ENCODE measurements at regions not wholly inside any gene's neighbourhood (a gene's known extent, or its start where the extent isn't known, plus 50 kb on each side); places are given as distances from the start of the nearest gene placed in this dataset.

- DNase-seq (ENCODE audit: extremely low spot score), result no peak
- CTCF ChIA-PET, result no interaction called here
- POLR2A ChIA-PET, result no interaction called here
- TF ChIP-seq HDGF (IDR thresholded peaks at IDR 0.05; ENCODE audit: borderline replicate concordance) (no peak), FOXM1 (IDR thresholded peaks at IDR 0.05; ENCODE audit: borderline replicate concordance) (no peak), ARNT (IDR thresholded peaks at IDR 0.05) (no peak), L3MBTL2 (conservative IDR thresholded peaks at IDR 0.05) (no peak), FOXK2 (IDR thresholded peaks at IDR 0.05) (no peak), SP1 (IDR thresholded peaks at IDR 0.05) (no peak), NFRKB (IDR thresholded peaks at IDR 0.05) (no peak), ELF4 (IDR thresholded peaks at IDR 0.05) (no peak), PKNOX1 (IDR thresholded peaks at IDR 0.05) (no peak), BHLHE40 (IDR thresholded peaks at IDR 0.05; ENCODE audit: borderline replicate concordance) (no peak), LEF1 (IDR thresholded peaks at IDR 0.05; ENCODE audit: borderline replicate concordance) (no peak), FOXA1 (IDR thresholded peaks at IDR 0.05) (no peak)
Observed at GRCh38 chr14:82190742-82191141, 657.1 kb upstream of the SEL1L start.

GRCh38 chr14:82192387-82192786 lies 658.7 kb upstream of the SEL1L start:
- no peak for DNase-seq (ENCODE audit: extremely low spot score)
- TF ChIP-seq SP1 (IDR thresholded peaks at IDR 0.05) (no peak), HDGF (IDR thresholded peaks at IDR 0.05; ENCODE audit: borderline replicate concordance) (no peak), L3MBTL2 (conservative IDR thresholded peaks at IDR 0.05) (no peak), ZNF384 (IDR thresholded peaks at IDR 0.05) (no peak), ARNT (IDR thresholded peaks at IDR 0.05) (no peak), PKNOX1 (IDR thresholded peaks at IDR 0.05) (no peak), TARDBP (IDR thresholded peaks at IDR 0.05) (no peak), FOXM1 (IDR thresholded peaks at IDR 0.05; ENCODE audit: borderline replicate concordance) (no peak), FOXK2 (IDR thresholded peaks at IDR 0.05) (no peak), SUZ12 (IDR thresholded peaks at IDR 0.05) (no peak), BHLHE40 (IDR thresholded peaks at IDR 0.05; ENCODE audit: borderline replicate concordance) (no peak), LEF1 (IDR thresholded peaks at IDR 0.05; ENCODE audit: borderline replicate concordance) (no peak), ELF4 (IDR thresholded peaks at IDR 0.05) (no peak), FOXA1 (IDR thresholded peaks at IDR 0.05) (no peak)

GRCh38 chr14:82223276-82223675 lies 689.6 kb upstream of the SEL1L start:
- no peak for DNase-seq (ENCODE audit: extremely low spot score)
- ChIA-PET CTCF (no interaction called here), POLR2A (no interaction called here)
- no peak for TF ChIP-seq L3MBTL2 (conservative IDR thresholded peaks at IDR 0.05)
- TF ChIP-seq SUZ12 (IDR thresholded peaks at IDR 0.05), result no peak

More at GRCh38 chr14:82192387-82192786, 658.7 kb upstream of the SEL1L start:
- POLR2A ChIA-PET, result no interaction called here
- CTCF ChIA-PET, result no interaction called here

- no peak for TF ChIP-seq BHLHE40 (IDR thresholded peaks at IDR 0.05; ENCODE audit: borderline replicate concordance)
- TF ChIP-seq ARNT (IDR thresholded peaks at IDR 0.05), result no peak
- no peak for TF ChIP-seq CTBP1 (IDR thresholded peaks at IDR 0.05; ENCODE audit: borderline replicate concordance)
- TF ChIP-seq LEF1 (IDR thresholded peaks at IDR 0.05; ENCODE audit: borderline replicate concordance), result no peak
- no peak for TF ChIP-seq FOXK2 (IDR thresholded peaks at IDR 0.05)
- TF ChIP-seq FOXM1 (IDR thresholded peaks at IDR 0.05; ENCODE audit: borderline replicate concordance), result no peak
- no peak for TF ChIP-seq ELF4 (IDR thresholded peaks at IDR 0.05)
- no peak for TF ChIP-seq NFRKB (IDR thresholded peaks at IDR 0.05)
- TF ChIP-seq ZNF384 (IDR thresholded peaks at IDR 0.05), result no peak
- TF ChIP-seq PKNOX1 (IDR thresholded peaks at IDR 0.05), result no peak
- TF ChIP-seq HDGF (IDR thresholded peaks at IDR 0.05; ENCODE audit: borderline replicate concordance), result no peak
- TF ChIP-seq L3MBTL2 (conservative IDR thresholded peaks at IDR 0.05), result no peak
- TF ChIP-seq FOXA1 (IDR thresholded peaks at IDR 0.05), result no peak
- TF ChIP-seq SP1 (IDR thresholded peaks at IDR 0.05), result no peak
- no peak for TF ChIP-seq TARDBP (IDR thresholded peaks at IDR 0.05)
- ChIA-PET CTCF (no interaction called here), POLR2A (no interaction called here)
- no peak for DNase-seq (ENCODE audit: extremely low spot score)
Observed at GRCh38 chr14:82224610-82225009, 691.0 kb upstream of the SEL1L start.

GRCh38 chr14:82230748-82231147 lies 697.1 kb upstream of the SEL1L start:
- no peak for TF ChIP-seq ZNF384 (IDR thresholded peaks at IDR 0.05)
- TF ChIP-seq ARNT (IDR thresholded peaks at IDR 0.05), result no peak
- TF ChIP-seq SUZ12 (IDR thresholded peaks at IDR 0.05), result no peak
- no peak for TF ChIP-seq FOXA1 (IDR thresholded peaks at IDR 0.05)
- TF ChIP-seq FOXM1 (IDR thresholded peaks at IDR 0.05; ENCODE audit: borderline replicate concordance), result no peak
- no peak for TF ChIP-seq PKNOX1 (IDR thresholded peaks at IDR 0.05)
- no peak for TF ChIP-seq NFRKB (IDR thresholded peaks at IDR 0.05)
- TF ChIP-seq FOXK2 (IDR thresholded peaks at IDR 0.05), result no peak
- no peak for TF ChIP-seq CTBP1 (IDR thresholded peaks at IDR 0.05; ENCODE audit: borderline replicate concordance)
- POLR2A ChIA-PET, result no interaction called here
- DNase-seq (ENCODE audit: extremely low spot score), result no peak
- CTCF ChIA-PET, result no interaction called here

GRCh38 chr14:82238649-82239048 lies 705.0 kb upstream of the SEL1L start:
- DNase-seq (ENCODE audit: extremely low spot score), result no peak
- no peak for TF ChIP-seq LEF1 (IDR thresholded peaks at IDR 0.05; ENCODE audit: borderline replicate concordance)
- no peak for TF ChIP-seq HDGF (IDR thresholded peaks at IDR 0.05; ENCODE audit: borderline replicate concordance)
- TF ChIP-seq ELF4 (IDR thresholded peaks at IDR 0.05), result no peak
- TF ChIP-seq NFRKB (IDR thresholded peaks at IDR 0.05), result no peak
- POLR2A ChIA-PET, result no interaction called here
- CTCF ChIA-PET, result no interaction called here
